ENCODE measurements at regions not wholly inside any gene's neighbourhood (a gene's known extent, or its start where the extent isn't known, plus 50 kb on each side); places are given as distances from the start of the nearest gene placed in this dataset.

DNA sequence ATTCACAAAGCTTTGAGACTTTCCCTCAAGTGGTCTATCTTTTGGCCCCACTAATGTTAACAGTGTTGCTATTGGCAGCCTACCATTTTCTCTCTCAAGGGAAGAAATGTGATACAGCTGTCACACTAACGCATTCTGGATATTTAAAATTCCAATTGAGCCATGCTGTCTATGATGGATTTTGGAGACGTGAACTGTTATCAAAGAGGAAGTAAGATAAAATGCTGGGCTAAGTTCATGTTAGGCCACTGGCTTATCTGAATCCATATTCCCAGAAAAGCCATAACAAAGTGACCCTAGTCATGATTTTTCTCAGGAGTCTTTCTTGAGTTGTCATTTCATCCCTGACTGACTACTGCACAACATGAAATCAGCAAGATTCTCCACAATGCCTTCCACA, 200.2 kb downstream of the PHLDA1 start:
- TF ChIP-seq, protein P1, sequence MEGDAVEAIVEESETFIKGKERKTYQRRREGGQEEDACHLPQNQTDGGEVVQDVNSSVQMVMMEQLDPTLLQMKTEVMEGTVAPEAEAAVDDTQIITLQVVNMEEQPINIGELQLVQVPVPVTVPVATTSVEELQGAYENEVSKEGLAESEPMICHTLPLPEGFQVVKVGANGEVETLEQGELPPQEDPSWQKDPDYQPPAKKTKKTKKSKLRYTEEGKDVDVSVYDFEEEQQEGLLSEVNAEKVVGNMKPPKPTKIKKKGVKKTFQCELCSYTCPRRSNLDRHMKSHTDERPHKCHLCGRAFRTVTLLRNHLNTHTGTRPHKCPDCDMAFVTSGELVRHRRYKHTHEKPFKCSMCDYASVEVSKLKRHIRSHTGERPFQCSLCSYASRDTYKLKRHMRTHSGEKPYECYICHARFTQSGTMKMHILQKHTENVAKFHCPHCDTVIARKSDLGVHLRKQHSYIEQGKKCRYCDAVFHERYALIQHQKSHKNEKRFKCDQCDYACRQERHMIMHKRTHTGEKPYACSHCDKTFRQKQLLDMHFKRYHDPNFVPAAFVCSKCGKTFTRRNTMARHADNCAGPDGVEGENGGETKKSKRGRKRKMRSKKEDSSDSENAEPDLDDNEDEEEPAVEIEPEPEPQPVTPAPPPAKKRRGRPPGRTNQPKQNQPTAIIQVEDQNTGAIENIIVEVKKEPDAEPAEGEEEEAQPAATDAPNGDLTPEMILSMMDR (IDR thresholded peaks at IDR 0.05), result no peak
- TF ChIP-seq POLR2AphosphoS2 (conservative IDR thresholded peaks at IDR 0.05; ENCODE audit: low read length) (no peak), NFE2L2 (conservative IDR thresholded peaks at IDR 0.05; ENCODE audit: low read length) (no peak), RAD21 (conservative IDR thresholded peaks at IDR 0.05 in 1 of 2, IDR thresholded peaks at IDR 0.05 in 1 of 2) (no peak), ZC3H11A (IDR thresholded peaks at IDR 0.05) (no peak), CHD4 (IDR thresholded peaks at IDR 0.05; ENCODE audit: borderline replicate concordance) (no peak), POLR2A (IDR thresholded peaks at IDR 0.05; ENCODE audit: low read length) (no peak), CEBPB (IDR thresholded peaks at IDR 0.05) (no peak), RFX5 (IDR thresholded peaks at IDR 0.05) (no peak)
